Gastroesophageal sphincter (tissue), 3 donors: ENCODE measurements at regions not wholly inside any gene's neighbourhood (a gene's known extent, or its start where the extent isn't known, plus 50 kb on each side); places are given as distances from the start of the nearest gene placed in this dataset.

Source experiments
- POLR2A ChIP-seq, 2 donors: fragments of 450-650 bp; IDR thresholded peaks; one replicate each; pipeline ENCODE4 v1.6.1; 2017; ENCODE audit warnings: antibody characterized with exemption in 2 of 2, mild to moderate bottlenecking in 2 of 2, moderate library complexity in 1 of 2
- POLR2AphosphoS5 ChIP-seq: sonication (generic); formaldehyde crosslinking; IDR thresholded peaks from one replicate; pipeline ENCODE4 v1.6.1; 2017; ENCODE audit warnings: antibody characterized with exemption
- TF ChIP-seq, protein P1 (sequence below), 4 experiments: fragments of 200-600 bp in 2 of 4; fragments of 450-650 bp in 2 of 4; sonication (generic) in 1 of 4; IDR thresholded peaks; one replicate each; pipeline ENCODE4 v1.5.1; 2017 to 2019; ENCODE audit warnings: antibody characterized with exemption in 4 of 4, mild to moderate bottlenecking in 2 of 4, moderate library complexity in 2 of 4

DNA sequence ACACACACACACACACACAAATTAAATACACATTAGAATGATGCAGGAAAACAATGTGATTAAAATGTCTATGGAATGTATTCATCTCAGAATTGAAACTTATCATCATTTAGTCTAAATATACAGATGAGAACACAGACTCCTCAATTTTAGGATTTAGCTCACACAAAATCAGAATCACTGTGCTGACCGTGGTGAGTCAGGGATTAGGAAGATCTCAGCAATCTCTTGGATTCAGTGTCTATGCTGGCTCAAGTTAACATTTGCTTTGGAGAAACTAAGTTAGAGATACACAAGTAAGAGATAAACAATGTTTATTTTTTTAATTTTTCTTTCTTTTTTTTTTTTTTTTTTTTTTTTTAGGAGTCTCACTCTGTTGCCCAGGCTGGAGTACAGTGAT lies 323.6 kb downstream of the KLF12 start:
- no peak for TF ChIP-seq POLR2A (IDR thresholded peaks at IDR 0.05)
- TF ChIP-seq, protein P1, sequence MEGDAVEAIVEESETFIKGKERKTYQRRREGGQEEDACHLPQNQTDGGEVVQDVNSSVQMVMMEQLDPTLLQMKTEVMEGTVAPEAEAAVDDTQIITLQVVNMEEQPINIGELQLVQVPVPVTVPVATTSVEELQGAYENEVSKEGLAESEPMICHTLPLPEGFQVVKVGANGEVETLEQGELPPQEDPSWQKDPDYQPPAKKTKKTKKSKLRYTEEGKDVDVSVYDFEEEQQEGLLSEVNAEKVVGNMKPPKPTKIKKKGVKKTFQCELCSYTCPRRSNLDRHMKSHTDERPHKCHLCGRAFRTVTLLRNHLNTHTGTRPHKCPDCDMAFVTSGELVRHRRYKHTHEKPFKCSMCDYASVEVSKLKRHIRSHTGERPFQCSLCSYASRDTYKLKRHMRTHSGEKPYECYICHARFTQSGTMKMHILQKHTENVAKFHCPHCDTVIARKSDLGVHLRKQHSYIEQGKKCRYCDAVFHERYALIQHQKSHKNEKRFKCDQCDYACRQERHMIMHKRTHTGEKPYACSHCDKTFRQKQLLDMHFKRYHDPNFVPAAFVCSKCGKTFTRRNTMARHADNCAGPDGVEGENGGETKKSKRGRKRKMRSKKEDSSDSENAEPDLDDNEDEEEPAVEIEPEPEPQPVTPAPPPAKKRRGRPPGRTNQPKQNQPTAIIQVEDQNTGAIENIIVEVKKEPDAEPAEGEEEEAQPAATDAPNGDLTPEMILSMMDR (IDR thresholded peaks at IDR 0.05): no peak
- TF ChIP-seq POLR2AphosphoS5: no peak
